Fibroblast of skin of scalp (primary cell): ENCODE measurements at regions not wholly inside any gene's neighbourhood (a gene's known extent, or its start where the extent isn't known, plus 50 kb on each side); places are given as distances from the start of the nearest gene placed in this dataset.
"Not testable (repeated sequence)": the region's sequence is repeated elsewhere in the genome, so short reads cannot be mapped to it uniquely, and the experiment has no call there.

Experiments
- DNase-seq: peaks from one replicate; pipeline ENCODE4 v3.0.0-alpha.2; 2013

DNA sequence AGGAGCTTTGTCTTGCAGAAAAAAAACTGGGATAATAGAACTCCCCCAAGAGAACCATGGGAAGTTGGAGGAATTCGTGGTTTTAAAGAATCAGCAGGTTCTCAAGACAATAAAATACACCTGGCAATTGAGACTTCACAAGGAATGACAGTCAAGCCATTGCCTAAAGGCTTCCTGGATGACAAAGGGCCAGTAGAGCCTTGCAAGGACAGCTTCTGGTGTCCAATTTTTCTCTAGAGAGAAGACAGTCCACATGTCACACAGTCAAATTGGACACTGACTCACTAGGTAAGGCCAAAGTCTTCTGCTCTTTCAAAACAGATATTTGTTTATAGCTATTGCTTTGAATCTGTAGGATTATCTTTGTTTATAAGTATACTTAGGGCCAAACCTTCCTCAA lies 80.3 kb upstream of the BMP5 start:
- no peak for DNase-seq

DNA sequence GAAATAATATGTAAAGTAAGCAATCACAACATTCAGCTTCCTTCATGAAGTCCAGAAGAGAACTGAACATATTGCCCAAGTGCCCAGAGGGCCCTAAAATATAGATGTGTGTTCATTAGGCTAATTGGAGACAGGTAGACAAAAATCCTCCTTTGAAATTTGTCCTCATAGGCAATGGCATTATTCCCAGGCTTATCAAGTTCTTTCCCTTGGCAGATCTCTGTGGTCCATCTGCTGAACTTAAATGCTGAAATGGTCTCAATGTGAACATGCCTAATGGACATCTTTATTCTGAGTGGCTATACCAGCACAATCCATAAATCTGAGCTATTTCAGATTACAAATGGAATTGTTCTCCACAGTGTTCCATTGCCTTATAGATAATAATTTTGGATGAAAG lies 79.0 kb upstream of the BMP5 start:
- DNase-seq, result no peak

DNA sequence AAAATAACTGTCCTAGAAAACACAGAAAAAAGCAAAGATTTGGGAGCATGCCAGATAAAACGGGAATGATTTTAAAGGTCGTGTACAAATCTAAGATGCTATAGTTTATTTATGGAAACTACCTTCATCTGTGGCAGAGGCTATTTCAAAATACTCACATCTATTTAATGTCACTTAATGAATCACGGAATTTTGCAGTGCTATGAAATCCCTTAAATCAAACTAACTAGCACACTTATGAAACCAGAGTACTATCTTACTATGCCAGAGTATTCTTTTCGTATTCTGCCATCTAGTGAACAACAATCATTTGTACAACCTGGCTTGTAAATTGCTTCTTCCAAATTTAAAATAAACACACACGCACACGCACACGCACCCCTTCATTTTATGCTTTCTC lies 77.9 kb upstream of the BMP5 start:
- peak; percentile 47 for DNase-seq

DNA sequence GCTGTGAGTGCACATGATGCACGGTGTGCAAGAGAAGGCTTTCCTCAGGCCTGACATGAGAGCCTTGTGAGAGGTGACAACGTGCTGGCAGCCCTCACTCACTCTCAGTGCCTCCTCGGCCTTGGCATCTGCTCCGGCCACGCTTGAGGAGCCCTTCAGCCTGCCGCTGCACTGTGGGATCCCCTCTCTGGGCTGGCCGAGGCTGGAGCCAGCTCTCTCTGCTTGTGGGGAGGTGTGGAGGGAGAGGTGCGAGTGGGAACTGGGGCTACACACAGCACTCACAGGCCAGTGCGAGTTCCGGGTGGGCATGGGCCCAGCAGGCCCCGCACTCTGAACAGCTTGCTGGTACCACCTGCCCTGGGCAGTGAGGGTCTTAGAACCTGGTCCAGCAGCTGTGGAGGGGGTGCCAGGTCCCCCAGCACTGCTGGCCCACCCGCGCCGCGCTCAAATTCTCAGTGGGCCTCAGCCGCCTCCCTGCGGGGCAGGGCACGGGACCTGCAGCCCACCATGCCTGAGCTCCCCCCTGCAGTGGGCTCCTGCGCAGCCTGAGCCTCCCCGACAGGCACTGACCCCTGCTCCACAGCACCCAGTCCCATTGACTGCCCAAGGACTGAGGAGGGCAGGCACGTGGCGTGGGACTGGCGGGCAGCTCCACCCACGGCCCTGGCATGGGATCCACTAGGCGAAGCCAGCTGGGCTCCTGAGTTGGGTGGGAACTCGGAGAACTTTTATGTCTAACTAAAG lies 74.9 kb upstream of the BMP5 start:
- DNase-seq, result no peak

DNA sequence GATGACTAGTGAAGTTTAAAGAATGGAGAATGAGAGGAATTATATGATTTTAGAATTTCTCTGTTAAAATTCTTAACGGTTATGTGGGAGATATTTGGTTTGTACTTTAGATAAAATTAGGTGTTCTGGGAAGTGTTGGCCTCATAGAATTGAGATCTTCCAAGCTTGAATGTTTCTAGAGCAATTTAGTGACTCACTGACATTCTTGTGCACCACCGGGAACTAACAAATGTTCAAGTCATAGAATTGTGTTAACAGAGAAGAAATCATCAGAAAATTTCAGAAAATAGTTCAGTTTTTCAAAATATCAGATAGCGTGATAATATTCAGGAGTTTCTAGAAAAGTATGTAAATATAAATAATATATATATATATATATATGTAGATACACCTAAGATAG lies 67.9 kb upstream of the BMP5 start:
- peak; percentile 23 for DNase-seq

DNA sequence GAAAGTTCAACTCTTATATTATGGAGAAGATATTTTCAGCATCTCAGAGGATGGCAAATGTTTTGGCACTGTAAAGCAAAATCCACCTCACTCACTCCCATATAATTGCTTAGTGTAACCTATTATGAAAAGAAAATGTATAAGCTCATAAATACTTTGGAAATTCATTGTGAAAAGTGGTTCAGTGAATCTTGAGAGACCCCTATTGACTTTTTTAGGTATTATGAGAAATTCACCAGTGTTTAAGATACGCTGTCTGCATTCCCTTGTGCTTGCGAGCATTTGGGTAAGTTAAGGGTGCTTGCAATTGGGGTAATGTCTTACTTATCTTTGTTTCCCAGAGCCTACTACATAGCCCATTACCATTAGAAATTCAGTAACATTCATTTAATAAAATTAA lies 66.3 kb upstream of the BMP5 start:
- peak; percentile 8 for DNase-seq

DNA sequence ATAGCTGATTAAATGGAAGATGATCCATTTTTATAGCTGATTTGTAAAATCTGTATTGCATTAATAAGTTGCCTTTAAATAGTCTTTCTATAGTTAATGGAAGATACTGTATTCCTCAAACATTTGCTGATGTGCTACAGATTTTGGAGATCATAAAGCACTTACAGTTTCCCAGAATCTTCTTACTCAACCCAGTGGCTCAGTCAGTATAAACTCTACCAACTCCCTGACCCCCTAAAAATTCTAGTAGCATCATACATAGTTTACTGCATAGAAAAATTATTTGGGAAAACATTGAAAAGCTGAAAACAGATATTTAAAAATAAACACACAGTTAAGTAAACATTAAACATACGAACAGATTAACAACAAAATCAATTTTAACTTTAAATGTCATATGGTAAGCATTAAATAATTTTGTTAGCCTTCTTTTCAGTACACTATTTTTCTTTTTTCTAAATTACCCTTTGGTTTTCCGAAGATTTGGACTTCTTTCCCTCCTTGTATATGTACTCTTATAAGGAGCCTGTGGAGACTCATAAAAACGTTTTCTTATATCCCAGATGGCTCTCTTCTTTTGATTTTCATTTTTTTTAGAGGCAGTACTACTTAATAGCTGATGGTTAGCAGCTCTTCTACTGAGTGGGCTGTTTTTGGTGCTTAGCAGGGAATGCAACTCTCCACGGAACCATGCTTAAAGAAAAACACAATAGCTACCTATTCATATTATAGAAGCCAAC lies 62.7 kb upstream of the BMP5 start:
- DNase-seq, result no peak

DNA sequence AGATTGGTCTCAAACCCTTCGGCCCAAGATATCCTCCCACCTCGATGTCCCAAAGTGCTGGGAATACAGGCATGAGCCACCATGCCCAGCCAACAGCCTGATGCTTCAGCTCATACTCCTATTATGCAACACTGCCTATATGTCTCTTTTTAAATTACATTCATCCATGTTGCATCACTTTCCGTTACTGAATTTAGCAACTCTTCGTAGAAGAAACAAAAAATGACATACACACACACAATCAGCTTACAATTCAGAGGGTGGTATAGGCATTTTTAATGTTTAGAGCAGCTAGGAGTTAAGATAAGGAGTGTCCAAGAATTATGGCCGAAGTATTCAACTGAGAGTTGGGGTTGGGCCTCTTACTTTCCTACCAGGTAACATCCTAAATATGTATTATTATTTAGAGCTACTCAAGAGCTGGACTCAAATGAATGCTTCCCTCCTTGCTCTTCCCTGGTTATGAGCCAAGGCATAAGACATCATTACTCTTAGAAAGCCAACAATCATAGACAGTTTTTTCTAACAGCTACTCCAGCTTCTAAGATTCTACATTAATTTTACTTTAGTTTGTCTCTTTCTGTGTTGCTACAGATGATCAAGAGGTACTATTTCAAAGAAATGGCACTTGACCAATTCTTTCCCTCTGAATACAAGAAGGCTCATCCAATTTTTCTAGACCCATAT lies 62.0 kb upstream of the BMP5 start:
- DNase-seq, result no peak

DNA sequence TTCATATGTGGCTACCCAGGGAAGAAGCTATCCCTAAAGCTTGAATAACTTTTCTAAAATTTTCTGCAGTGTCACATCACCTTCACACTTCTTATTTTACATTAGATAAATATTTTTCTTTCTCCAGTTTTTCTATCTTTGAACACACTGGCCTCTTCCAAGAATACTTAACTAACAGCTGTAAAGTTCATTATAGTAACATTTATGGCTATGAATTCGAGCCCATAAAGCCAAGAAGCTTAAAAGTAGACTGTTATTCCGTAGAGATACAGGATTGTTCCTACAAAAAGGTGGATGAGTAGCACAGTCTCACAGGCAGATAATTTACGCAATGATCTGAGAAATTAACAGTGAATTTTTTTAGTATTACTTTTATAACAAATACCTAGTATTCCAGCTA lies 55.7 kb upstream of the BMP5 start:
- no peak for DNase-seq

DNA sequence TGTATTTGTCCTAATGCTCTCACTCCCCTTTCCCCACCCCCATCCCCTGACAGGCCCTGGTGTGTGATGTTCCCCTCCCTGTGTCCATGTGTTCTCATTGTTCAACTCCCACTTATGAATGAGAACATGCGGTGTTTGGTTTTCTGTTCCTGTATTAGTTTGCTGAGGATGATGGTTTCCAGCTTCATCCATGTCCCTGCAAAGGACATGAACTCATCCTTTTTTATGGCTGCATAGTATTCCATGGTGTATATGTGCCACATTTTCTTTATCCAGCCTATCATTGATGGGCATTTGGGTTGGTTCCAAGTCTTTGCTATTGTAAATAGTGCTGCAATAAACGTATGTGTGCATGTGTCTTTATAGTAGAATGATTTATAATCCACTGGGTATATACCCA lies 52.3 kb upstream of the BMP5 start:
- not testable (repeated sequence) for DNase-seq

DNA sequence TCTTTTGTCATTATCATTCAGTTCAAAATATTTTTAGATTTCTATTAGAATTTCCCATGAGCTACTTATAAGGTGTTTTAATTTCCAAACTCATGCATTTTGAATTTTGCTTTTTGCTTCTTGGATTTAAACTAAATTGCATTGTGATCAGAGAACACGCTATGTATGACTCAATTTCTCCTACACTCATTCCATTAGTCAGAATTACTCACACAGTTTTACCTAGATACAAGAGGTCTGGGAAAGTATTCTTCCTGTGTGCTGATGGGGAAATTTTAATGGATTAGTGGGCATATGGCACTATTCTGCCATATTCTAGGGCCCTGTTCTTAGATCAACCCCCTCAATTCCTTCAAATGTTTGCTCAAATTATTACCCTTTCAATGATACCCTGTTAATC lies 49.9 kb upstream of the BMP5 start:
- DNase-seq, result peak; percentile 26
